HEK293 (cell line): ENCODE measurements at regions not wholly inside any gene's neighbourhood (a gene's known extent, or its start where the extent isn't known, plus 50 kb on each side); places are given as distances from the start of the nearest gene placed in this dataset.

Source experiments
- CTCF ChIP-seq: fragments of 450-650 bp; formaldehyde crosslinking; IDR thresholded peaks from 2 replicates; pipeline ENCODE4 v1.5.1; 2016; ENCODE audit warnings: missing biosample characterization, missing genetic modification characterization
- GFI1B ChIP-seq: fragments of 450-650 bp; formaldehyde crosslinking; IDR thresholded peaks from 2 replicates; pipeline ENCODE4 v1.5.1; 2016; ENCODE audit warnings: missing biosample characterization, missing genetic modification characterization
- ZBTB7A ChIP-seq: fragments of 450-650 bp; formaldehyde crosslinking; IDR thresholded peaks from 2 replicates; pipeline ENCODE4 v1.5.1; 2016; ENCODE audit warnings: low read depth, missing biosample characterization, missing genetic modification characterization
- ZNF610 ChIP-seq: fragments of 450-650 bp; formaldehyde crosslinking; IDR thresholded peaks from 2 replicates; pipeline ENCODE4 v1.5.1; 2016; ENCODE audit warnings: missing biosample characterization, missing genetic modification characterization, borderline replicate concordance

DNA sequence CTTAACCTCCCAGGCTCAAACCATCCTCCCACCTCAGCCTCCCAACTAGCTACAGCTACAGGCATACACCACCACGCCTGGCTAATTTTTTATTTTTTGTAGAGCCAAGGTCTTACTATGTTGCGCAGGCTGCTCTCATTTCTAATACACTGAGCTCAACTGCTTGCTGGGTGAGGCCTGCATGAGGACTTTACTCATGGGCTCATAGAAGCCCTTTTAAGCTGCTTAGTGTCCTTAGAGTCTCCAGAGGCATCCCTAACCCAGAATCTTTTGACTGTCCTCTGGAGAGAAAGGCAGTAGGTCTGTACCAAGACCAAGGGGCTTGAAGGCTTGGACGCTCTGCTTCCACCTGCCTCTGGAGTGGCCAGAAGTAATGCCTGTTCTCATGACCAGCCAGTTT, 141.6 kb downstream of the TM9SF2 start:
- TF ChIP-seq ZNF610 (tag by site-specific recombination) (no peak), ZBTB7A (tag by site-specific recombination) (no peak), CTCF (tag by site-specific recombination) (no peak), GFI1B (tag by site-specific recombination) (no peak)
